ENCODE measurements at regions not wholly inside any gene's neighbourhood (a gene's known extent, or its start where the extent isn't known, plus 50 kb on each side); places are given as distances from the start of the nearest gene placed in this dataset.
"Not testable (repeated sequence)": the region's sequence is repeated elsewhere in the genome, so short reads cannot be mapped to it uniquely, and the experiment has no call there.

DNA sequence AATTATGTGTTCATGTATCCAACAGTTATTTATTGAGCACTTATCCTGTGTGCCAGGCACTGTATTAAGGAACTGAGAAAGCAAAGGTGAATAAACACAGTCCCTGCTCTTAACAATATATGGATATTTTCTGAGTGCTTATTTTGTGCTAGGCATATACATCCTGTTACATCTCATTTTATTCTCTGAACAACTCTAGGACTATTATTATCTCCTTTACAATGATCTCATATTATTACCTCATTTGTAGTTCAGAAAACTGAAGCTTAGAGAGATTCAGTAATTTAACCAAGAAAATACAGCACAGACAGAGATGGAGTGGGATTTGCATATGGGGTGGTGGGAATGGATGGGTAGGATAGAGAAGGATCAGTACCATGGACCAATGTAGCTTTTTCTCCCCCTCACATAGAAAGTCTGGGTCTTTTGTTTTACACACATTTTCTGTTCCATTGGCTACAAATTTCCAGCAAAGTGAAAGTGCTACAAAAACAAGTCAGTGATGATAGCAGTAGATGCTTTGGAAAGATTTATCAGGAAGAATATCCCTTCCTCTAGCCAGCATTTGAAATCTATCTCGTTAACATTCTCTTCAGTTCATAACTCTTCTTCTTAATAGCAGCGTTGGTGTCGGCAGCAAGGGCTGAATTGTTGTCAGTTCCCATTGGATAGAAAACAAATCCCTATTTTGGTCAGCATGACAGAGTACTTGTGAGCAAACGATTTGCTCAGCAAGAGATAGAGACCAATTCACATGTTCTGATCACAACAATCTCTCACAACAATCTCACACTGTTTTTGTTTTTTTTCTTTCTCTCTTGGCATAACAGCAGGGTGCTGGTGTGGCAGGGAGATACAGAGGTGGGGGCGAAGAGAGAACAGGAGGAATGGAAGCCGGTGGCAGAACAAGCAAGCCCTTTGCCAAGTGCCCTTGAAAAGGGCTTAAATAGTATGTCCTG is 102.2 kb upstream of the KCTD1 start:
- no peak for DNase-seq (ENCODE audit: low spot score)

DNA sequence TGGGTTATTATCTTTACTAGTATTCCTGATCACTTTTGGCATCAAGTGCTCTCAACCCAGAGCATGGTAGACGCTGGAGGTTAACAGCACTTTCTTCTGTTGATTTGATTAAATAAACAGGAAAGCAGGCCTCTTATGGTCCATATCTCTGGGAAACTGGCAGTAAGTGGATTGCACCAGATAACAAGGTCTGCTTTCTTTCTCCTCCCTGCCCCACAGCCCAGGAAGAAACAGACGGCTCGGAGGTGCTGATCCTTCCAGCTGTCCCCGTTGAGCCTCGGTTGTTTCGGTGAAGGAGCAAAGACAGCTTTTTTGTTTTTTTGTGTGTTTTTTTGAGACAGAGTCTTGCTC is 100.8 kb upstream of the KCTD1 start:
- DNase-seq (ENCODE audit: low spot score), result no peak

DNA sequence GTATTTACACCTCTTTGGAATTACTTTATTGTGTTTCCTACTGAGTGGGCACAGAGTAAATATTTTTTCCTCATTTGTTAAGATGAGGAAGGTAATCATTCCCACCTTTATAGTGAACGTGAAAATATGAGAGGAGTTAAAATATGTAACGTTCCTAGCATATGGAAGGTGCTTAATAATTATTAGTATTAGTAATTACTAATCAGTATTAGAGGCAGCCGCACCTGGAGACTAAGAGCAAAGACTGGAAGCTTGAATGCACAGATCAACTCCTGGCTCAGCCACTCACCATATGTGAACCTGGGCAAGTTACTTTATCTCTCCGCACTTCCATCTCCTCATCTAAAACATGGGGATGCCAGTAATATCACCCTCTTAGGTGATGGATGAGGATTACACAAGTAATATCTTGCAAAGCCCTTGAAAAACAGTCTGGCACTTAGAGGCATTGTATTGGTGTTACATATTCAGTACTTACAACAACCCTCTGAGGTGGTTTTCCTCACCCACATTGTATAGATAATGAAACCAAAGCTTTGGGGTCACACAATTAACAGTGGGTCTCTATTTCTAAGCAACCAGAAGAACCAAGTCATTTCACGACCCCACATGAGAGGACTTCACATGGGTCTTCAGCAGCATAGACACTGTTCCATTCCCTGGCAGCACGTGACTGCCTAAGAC is 100.3 kb upstream of the KCTD1 start:
- DNase-seq (ENCODE audit: low spot score), result no peak

DNA sequence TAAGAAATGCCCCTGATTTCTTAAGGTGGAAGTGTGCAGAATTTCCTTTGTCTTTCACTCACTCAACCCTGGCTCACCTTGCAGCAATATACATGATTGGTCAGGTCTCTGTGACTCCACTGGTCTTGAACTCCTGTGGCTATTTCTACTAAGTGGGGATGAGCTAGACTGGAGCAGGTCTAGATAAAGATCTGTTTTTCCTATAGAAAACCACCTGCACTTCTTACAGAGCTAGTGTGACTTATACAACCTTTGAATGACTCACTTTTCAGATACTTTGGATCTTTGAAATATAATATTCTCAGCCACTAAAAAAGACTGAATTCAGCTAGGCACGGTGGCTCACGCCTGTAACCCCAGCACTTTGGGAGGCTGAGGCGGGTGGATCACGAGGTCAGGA is 98.5 kb upstream of the KCTD1 start:
- DNase-seq (ENCODE audit: low spot score), result no peak

DNA sequence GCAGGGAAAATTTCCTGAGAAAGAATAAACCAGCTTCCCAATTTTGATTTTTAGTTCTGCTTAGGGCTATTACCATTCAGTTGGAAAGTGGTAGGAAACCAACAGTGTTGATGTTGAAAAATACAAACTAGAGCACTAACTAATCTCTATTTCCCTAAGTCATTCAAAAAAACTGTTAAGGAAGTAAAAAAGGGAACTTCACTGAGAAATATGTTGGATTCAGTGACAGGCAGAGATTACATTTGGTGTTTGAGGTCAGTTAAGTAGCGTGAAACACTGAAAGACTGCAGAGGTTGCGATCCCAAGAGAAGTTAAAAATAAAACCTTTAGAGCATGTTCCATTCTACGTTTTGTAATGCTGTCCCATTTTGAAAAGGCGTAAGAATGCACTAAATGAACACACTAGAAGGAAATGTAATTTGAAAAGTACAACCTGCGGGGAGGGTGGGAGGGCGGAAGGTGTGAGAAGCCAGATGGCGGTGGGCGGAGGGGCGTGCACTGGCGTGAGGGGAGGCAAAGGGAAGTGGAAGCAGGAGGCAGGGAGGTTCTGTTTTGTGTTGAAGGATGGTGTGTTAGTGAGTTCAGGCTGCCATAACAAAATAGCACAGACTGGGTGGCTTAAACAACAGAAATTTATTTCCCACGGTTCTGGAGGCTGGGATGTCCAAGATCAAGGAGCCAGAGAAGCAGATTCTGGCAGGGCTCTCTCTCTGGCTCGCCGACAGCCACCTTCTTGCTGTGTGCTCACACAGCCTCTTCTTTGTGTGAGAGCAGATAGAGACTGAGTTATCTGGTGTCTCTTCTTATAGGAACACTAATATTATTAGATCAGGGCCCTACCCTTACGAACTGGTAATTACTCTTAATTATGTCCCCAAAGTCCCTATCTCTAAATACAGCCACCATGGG is 94.3 kb upstream of the KCTD1 start:
- DNase-seq (ENCODE audit: low spot score), result no peak

DNA sequence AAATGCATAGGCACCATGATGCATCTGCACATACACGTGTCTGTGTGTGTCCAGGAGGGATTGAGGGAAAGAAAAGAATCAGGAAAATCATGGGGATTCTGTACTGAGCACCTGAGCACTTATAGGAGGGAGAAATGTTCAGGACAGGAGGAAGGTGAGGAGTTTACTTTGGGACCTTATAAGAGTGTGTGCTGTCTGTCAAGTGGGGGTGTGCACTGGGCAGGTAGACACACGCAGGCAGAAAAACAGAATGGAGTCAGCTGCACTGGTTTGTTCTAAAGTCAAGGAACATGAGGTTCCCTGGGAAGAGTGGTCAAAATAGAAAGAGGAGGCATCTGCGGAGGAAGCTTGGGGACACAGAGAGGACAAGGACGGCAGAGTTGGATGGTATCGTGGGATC is 92.2 kb upstream of the KCTD1 start:
- DNase-seq (ENCODE audit: low spot score), result no peak

DNA sequence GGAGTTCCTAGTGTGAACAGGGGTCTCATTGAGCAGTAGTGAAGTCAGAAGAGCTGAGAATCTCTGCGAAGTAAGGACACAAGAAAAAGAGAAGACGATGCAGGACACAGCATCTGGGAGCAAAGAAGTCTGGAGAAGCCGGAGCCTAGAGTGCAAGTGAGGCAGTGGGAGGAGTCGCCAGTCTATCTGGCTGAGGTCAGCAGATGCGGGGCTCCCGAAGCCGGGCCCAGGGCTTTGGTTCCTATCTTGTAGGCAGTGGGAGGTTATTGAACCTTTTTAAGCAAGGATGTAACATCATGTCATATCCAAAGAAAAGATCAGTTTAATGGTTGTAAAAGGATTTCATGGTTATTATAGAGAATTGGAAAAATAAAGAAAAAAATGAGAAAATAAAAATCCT is 90.8 kb upstream of the KCTD1 start:
- no peak for DNase-seq (ENCODE audit: low spot score)

DNA sequence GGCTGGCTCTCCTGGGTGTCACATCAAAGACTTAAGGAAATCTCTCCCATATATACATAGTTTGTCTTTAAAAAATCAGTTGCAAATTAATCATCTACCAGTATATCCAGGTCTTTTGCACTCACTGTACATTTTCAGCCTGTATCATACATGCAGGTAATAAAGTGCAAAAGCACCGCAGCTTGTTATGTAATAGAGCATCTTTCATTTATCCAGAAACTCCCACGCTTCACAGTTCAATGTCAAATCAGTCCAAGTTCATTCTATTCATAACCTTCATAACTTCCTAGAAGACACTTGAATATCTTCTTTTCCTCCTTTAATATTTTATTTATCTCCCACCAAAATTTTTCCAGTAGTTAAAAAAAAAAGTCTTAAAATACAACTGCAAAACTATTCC is 89.6 kb upstream of the KCTD1 start:
- DNase-seq (ENCODE audit: low spot score), result no peak

DNA sequence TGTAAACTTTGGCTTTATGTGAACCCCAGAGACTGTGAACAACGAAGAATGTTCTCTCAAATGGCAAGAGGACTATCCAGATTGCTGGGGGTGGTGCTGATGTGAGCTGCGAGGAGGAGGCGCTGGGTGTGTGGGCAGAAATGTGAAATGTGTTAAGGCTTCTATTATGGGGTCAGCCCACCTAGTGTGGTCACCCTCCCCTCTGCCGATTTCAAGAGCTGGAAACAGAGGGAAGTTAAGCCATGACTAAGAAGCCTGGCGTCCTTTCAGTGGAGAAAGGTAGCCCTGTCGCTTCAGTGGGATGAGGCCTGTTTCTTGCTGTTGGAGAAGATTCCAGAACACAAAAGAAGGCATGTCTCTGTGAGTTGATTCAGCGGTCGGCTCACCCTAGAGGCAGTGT is 89.0 kb upstream of the KCTD1 start:
- DNase-seq (ENCODE audit: low spot score), result no peak

DNA sequence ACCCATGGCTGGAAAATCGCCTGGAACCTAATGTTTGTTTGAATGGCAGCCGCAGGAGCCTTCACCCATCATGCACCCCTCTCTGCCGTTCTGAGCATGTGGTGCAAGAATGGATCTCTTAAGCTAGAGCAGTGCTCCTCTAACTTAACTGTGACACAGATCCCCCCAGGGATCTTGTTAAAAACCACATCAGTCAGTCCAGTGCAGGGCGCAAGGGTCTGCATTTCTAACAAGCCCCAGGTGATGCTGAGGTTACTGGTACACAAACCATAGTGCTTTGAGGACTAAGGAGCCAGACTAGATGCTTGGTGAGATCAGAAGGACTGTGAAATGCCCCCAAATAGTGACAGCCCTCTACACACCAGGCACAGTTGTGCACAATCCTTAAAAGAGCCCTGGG is 87.1 kb upstream of the KCTD1 start:
- DNase-seq (ENCODE audit: low spot score), result no peak

DNA sequence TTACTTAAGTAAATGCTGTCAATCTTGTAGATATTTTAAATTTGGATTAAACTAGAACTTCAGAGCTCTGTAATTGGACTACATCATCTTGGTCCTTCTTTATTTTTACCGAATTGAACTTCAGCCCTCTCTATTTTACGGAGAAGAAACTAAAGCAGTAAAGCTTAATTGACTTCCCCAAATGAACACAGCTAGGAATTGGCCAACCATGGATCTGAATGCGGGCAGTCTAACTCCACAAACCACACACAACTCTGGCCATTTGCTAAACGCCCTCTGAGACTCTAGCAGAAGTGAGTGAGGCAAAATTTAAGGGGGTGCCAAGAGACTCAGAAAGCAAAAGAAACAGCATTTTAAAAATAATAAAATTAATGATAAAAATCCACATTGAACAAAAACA is 86.3 kb upstream of the KCTD1 start:
- DNase-seq (ENCODE audit: low spot score), result no peak

DNA sequence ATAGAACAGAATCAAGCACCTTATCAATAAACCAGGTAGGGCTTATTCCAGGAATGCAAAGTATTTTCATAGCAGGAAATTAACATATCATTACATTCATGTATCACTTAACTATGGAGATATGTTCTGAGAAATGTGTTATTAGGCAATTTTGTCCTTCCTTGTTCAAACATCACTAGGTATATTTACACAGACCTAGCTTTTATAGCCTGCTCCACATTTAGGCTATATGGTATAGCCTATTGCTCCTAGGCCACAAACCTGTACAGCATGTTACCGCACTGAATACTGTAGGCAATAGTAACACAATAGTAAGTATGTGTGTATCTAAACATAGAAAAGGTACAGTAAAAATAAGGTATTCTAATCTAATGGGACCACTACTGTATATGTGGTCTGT is 82.8 kb upstream of the KCTD1 start:
- no peak for DNase-seq (ENCODE audit: low spot score)

DNA sequence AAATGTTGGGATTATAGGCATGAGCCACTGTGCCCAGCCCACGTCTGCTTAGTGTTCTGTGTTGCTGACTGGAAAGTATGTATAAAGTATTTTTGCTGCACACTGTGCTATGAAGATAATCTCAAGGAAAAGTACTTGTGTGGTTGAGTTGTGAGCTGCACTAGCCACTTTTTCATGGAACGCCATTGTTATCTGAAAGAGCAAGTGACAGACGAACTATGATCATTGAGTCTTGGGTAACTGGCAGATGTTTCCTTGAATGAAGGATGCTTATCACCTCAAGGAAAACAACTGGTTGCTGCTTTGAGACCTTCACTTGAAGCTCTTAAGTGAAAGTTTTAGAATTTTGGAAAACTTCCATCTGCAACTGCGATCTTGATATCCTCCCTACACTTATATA is 82.2 kb upstream of the KCTD1 start:
- DNase-seq (ENCODE audit: low spot score), result no peak

DNA sequence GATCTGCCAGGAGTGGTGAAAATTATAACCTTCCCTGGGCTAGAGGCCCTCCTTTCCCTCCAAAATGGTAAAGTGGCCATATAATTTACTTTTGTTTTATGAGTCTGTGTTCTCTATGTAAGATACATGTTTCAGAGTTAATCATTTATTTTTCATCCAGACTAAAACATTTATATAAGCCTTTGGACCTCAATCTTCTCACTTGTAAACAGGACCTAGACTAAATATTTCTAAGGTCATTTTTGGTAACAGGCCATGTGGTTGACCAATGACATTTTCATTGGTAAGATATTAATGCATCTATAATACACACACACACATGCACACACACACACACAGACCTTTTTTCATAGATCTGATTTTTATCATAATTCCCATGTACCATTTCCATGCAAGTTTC is 79.7 kb upstream of the KCTD1 start:
- DNase-seq (ENCODE audit: low spot score), result no peak

DNA sequence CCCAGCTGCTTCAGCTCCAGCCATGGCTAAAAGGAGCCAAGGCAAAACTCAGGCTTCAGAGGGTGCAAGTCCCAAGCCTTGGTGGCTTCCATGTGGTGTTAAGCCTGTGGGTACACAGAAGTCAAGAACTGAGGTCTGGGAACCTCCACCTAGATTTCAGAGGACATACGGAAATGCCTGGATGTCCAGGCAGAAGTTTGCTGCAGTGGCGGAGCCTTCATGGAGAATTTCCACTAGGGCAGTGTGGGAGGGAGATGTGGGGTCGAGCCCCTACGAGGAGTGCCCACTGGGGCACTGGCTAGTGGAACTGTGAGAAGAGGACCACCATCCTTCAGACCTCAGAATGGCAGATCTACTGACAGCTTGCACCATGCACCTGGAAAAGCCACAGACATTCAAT is 76.1 kb upstream of the KCTD1 start:
- DNase-seq (ENCODE audit: low spot score), result no peak

DNA sequence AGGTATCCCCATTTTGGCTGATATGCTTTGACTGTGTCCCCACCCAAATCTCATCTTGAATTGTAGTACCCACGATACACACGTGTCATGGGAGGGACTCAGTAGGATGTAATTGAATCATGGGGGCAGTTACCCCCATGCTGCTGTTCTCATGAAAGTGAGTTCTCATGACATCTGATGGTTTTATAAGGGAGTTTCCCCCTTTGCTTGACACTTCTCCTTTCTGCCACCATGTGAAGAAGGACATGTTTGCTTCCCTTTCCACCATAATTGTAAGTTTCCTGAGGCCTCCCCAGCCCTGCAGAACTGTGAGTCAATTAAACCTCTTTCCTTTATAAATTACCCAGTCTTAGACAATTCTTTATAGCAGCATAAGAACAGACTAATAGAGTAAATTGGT is 75.0 kb upstream of the KCTD1 start:
- not testable (repeated sequence) for DNase-seq (ENCODE audit: low spot score)

DNA sequence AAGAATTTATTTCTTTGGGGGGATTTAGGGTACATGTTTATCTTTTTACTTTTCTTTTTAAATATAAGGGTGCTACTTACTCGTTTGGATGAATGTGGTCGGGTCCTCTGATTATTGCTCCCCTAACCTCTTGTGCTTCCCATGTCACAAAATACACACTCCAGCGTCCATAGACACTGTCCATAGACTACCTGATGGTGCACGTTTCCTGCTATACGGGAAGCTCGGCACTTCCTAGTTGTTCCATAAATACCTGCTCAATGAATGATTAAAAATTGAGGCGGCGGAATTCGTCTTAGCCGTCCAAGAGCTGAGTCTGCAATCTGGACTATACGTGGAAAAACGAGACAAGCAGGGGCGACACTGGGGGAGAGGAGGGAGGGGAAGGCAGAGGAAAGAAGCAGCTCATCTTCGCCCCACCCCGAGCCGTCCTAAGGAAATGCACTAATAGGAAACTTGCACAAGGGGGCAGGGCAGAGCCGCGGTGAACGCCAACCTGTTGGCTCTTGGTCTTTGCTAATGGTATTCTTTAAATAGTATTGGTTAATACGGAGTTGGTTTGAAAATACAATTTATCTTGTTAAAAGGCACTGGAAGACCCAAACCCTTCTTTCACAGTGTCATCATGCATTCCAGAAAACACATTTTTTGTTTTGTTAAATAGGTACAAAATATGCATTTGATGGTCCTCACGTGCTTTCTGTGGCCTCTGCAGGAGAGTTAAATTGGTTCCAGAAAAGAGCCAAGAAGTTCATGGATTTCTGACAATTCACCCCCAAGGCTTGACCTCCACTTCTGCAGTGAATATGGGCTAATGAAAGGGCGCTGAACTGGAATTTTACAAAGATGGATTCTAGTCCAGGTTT is 73.0 kb upstream of the KCTD1 start:
- DNase-seq (ENCODE audit: low spot score), result peak; percentile 31

DNA sequence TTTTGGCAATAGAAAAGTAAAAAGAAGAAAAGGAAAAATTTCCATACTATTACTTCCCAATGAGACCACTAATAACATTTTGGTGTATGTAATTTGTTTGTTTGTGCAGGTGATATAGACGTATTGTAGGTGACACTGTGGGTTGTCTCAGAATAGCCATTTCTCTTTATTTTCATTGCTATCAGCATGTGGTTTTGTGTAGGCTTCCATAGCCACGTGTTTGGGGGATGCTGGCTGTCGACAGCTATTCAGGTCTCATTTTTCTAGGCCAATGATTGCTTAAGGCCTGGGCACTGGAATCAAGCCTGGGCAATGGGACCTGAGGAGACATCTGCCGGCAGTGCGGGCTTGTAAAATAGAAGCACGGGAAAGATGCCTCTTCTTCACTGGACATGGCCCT is 71.0 kb upstream of the KCTD1 start:
- DNase-seq (ENCODE audit: low spot score), result no peak

DNA sequence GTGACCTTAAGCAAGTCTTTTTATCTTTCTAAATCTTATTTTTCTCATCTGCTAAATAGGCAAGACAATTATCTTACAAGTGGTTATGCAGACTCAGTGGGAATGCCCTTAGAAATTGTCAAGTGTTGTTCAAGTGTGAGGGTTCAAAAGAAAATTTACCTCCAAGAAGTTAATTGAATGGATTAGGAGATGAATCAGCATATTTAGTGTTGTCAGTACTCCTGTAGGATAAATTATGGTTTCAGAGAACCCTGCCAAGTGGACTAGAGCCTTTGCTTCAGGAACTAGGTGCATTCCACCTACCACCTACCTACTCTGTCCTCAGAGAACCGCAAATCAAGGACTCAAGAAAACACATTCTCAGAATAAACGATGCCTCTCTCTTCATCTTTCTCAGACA is 69.8 kb upstream of the KCTD1 start:
- no peak for DNase-seq (ENCODE audit: low spot score)

DNA sequence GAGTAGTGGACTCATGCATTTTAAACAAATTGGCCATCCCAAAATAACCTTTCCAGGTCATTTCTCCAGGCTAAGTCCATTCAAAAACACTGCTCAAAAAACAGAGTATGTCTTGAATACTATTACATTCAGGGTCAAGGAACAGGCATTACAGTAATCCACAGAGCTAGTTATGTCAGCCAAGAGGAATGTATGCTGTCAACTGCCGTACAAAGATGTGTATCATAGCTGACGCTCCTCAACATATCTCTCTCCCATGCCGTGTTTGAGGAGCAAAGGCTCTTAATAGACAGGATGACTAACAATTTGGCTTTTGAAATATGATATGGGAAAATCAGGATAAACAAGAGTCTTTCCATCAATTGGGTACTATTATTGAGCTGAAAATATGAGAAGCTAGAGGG is 68.8 kb upstream of the KCTD1 start:
- peak; percentile 80 for DNase-seq (ENCODE audit: low spot score)

DNA sequence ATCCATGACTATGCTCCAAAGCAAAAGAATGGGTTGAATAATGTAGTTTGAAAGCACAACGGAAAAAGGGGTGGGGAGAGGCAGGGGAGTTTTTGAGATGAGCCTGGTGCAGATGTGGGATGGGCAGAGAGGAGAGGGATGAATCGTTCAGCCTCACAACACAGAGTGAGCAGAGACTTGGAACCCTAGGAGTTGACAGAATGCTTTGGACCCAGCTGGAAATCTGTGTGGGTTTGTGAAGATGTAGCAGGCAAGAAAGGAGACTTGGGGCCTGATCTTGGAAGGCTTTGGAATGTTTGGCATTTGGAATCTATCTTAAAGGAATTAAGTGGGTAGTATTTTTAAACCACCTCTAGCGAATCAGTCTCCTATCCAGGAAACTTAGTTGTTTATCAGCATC is 66.0 kb upstream of the KCTD1 start:
- DNase-seq (ENCODE audit: low spot score), result peak; percentile 24
